ENCODE measurements at regions not wholly inside any gene's neighbourhood (a gene's known extent, or its start where the extent isn't known, plus 50 kb on each side); places are given as distances from the start of the nearest gene placed in this dataset.
"Not testable (repeated sequence)": the region's sequence is repeated elsewhere in the genome, so short reads cannot be mapped to it uniquely, and the experiment has no call there.

GRCh38 chr9:84517026-84517425 lies 152.5 kb upstream of the NTRK2 start:
- FAIRE-seq = no peak
- Histone ChIP-seq H3K4me3 (ENCODE audit: low read depth, low read length) (no peak overlapping the region), H3K36me3 (ENCODE audit: control insufficient read depth, insufficient read depth, low read length) (no peaks in the 10 kb centered on the region)

GRCh38 chr9:84519413-84519812 lies 150.1 kb upstream of the NTRK2 start:
- FAIRE-seq (no peak), DNase-seq (ENCODE audit: low read depth) (peak; percentile 96)
- Histone ChIP-seq H3K27me3 (ENCODE audit: control insufficient read depth, insufficient read depth, low read length) (no peaks in the 10 kb centered on the region), H3K36me3 (ENCODE audit: control insufficient read depth, insufficient read depth, low read length) (no peaks in the 10 kb centered on the region), H3K4me3 (ENCODE audit: low read depth, low read length) (no peak overlapping the region)
- no peak for TF ChIP-seq CTCF (IDR thresholded peaks at IDR 0.05; ENCODE audit: insufficient read depth, low read length, severe bottlenecking)

More at GRCh38 chr9:84517026-84517425, 152.5 kb upstream of the NTRK2 start:
- TF ChIP-seq CTCF (IDR thresholded peaks at IDR 0.05; ENCODE audit: insufficient read depth, low read length, severe bottlenecking) = no peak
- no peaks in the 10 kb centered on the region for H3K27me3 ChIP-seq (ENCODE audit: control insufficient read depth, insufficient read depth, low read length)
- DNase-seq (ENCODE audit: low read depth) = no peak

- H3K27me3 ChIP-seq (ENCODE audit: control insufficient read depth, insufficient read depth, low read length) = no peaks in the 10 kb centered on the region
- FAIRE-seq (no peak), DNase-seq (ENCODE audit: low read depth) (no peak)
- no peak for TF ChIP-seq CTCF (IDR thresholded peaks at IDR 0.05; ENCODE audit: insufficient read depth, low read length, severe bottlenecking)
- no peaks in the 10 kb centered on the region for H3K36me3 ChIP-seq (ENCODE audit: control insufficient read depth, insufficient read depth, low read length)
- no peak overlapping the region for H3K4me3 ChIP-seq (ENCODE audit: low read depth, low read length)
These were observed 148.3 kb upstream of the NTRK2 start for GRCh38 chr9:84521208-84521607.

- not testable (repeated sequence) for DNase-seq (ENCODE audit: low read depth); H3K4me3 ChIP-seq (ENCODE audit: low read depth, low read length); H3K36me3 ChIP-seq (ENCODE audit: control insufficient read depth, insufficient read depth, low read length); H3K27me3 ChIP-seq (ENCODE audit: control insufficient read depth, insufficient read depth, low read length); FAIRE-seq
These were observed 143.3 kb upstream of the NTRK2 start for GRCh38 chr9:84526211-84526610.

GRCh38 chr9:84527060-84527720 lies 142.3 kb upstream of the NTRK2 start:
- not testable (repeated sequence) for FAIRE-seq; DNase-seq (ENCODE audit: low read depth); H3K36me3 ChIP-seq (ENCODE audit: control insufficient read depth, insufficient read depth, low read length); H3K4me3 ChIP-seq (ENCODE audit: low read depth, low read length); H3K27me3 ChIP-seq (ENCODE audit: control insufficient read depth, insufficient read depth, low read length)

GRCh38 chr9:84535973-84536372 lies 133.6 kb upstream of the NTRK2 start:
- not testable (repeated sequence) for H3K36me3 ChIP-seq (ENCODE audit: control insufficient read depth, insufficient read depth, low read length); FAIRE-seq; H3K27me3 ChIP-seq (ENCODE audit: control insufficient read depth, insufficient read depth, low read length); H3K4me3 ChIP-seq (ENCODE audit: low read depth, low read length); DNase-seq (ENCODE audit: low read depth)

- no peak for FAIRE-seq
- TF ChIP-seq CTCF (IDR thresholded peaks at IDR 0.05; ENCODE audit: insufficient read depth, low read length, severe bottlenecking) = no peak
- no peaks in the 10 kb centered on the region for H3K36me3 ChIP-seq (ENCODE audit: control insufficient read depth, insufficient read depth, low read length)
These were observed 130.7 kb upstream of the NTRK2 start for GRCh38 chr9:84538879-84539278.

More at GRCh38 chr9:84538879-84539278, 130.7 kb upstream of the NTRK2 start:
- peak; percentile 80 for DNase-seq (ENCODE audit: low read depth)
- H3K4me3 ChIP-seq (ENCODE audit: low read depth, low read length) = no peak overlapping the region
- no peaks in the 10 kb centered on the region for H3K27me3 ChIP-seq (ENCODE audit: control insufficient read depth, insufficient read depth, low read length)

All from bronchial epithelial cell (primary cell).